ENCODE measurements at regions not wholly inside any gene's neighbourhood (a gene's known extent, or its start where the extent isn't known, plus 50 kb on each side); places are given as distances from the start of the nearest gene placed in this dataset.

GRCh38 chr20:52874241-52874640 is 97.9 kb upstream of the TSHZ2 start:
- 92% methylated on average over 3 of the region's 3 CpGs for WGBS
- H3K9me3 ChIP-seq: no peaks in the 10 kb centered on the region
- no peak overlapping the region for H3K4me3 ChIP-seq
- H3K4me1 ChIP-seq: no peaks in the 10 kb centered on the region
- H3K27ac ChIP-seq (replicated peaks in 1 of 4): no peak overlapping the region
- TF ChIP-seq CTCF (IDR thresholded peaks at IDR 0.05) (no peak), POLR2A (IDR thresholded peaks at IDR 0.05; ENCODE audit: low read depth) (no peak), EP300 (IDR thresholded peaks at IDR 0.05) (no peak), POLR2AphosphoS5 (IDR thresholded peaks at IDR 0.05) (no peak)
- intact Hi-C loops (cut with DNase I): no loop called here
- DNase-seq (ENCODE audit: extremely low spot score): no peak
- no peaks in the 10 kb centered on the region for H3K27me3 ChIP-seq
- no peaks in the 10 kb centered on the region for H3K36me3 ChIP-seq

GRCh38 chr20:52869698-52870501 is 102.3 kb upstream of the TSHZ2 start:
- H3K27me3 ChIP-seq: no peaks in the 10 kb centered on the region
- H3K4me3 ChIP-seq: no peak overlapping the region
- H3K4me1 ChIP-seq: no peaks in the 10 kb centered on the region
- intact Hi-C loops (cut with DNase I): no loop called here
- no peaks in the 10 kb centered on the region for H3K36me3 ChIP-seq
- no peak for DNase-seq (ENCODE audit: extremely low spot score)
- TF ChIP-seq EP300 (IDR thresholded peaks at IDR 0.05) (no peak), CTCF (IDR thresholded peaks at IDR 0.05) (no peak), POLR2A (IDR thresholded peaks at IDR 0.05; ENCODE audit: low read depth) (no peak), POLR2AphosphoS5 (IDR thresholded peaks at IDR 0.05) (no peak)
- no peak overlapping the region for H3K27ac ChIP-seq (replicated peaks in 1 of 4)
- no peaks in the 10 kb centered on the region for H3K9me3 ChIP-seq
- WGBS: 89% methylated on average over 6 of the region's 6 CpGs

- no peaks in the 10 kb centered on the region for H3K9me3 ChIP-seq
- no peak overlapping the region for H3K27ac ChIP-seq (replicated peaks in 1 of 4)
- no peaks in the 10 kb centered on the region for H3K4me1 ChIP-seq
- intact Hi-C loops (cut with DNase I): no loop called here
- 91% methylated on average over 2 of the region's 2 CpGs for WGBS
- no peak for DNase-seq (ENCODE audit: extremely low spot score)
- H3K4me3 ChIP-seq: no peak overlapping the region
- no peaks in the 10 kb centered on the region for H3K36me3 ChIP-seq
- TF ChIP-seq CTCF (IDR thresholded peaks at IDR 0.05) (no peak), POLR2AphosphoS5 (IDR thresholded peaks at IDR 0.05) (no peak), POLR2A (IDR thresholded peaks at IDR 0.05; ENCODE audit: low read depth) (no peak), EP300 (IDR thresholded peaks at IDR 0.05) (no peak)
- H3K27me3 ChIP-seq: no peaks in the 10 kb centered on the region
These were observed 102.9 kb upstream of the TSHZ2 start for GRCh38 chr20:52869276-52869675.

GRCh38 chr20:52867305-52867704 is 104.9 kb upstream of the TSHZ2 start:
- Histone ChIP-seq H3K9me3 (no peaks in the 10 kb centered on the region), H3K27me3 (no peaks in the 10 kb centered on the region), H3K27ac (replicated peaks in 1 of 4) (no peak overlapping the region), H3K36me3 (no peaks in the 10 kb centered on the region), H3K4me1 (no peaks in the 10 kb centered on the region), H3K4me3 (no peak overlapping the region)
- no peak for TF ChIP-seq CTCF (IDR thresholded peaks at IDR 0.05)
- no peak for TF ChIP-seq EP300 (IDR thresholded peaks at IDR 0.05)
- no peak for TF ChIP-seq POLR2AphosphoS5 (IDR thresholded peaks at IDR 0.05)
- TF ChIP-seq POLR2A (IDR thresholded peaks at IDR 0.05; ENCODE audit: low read depth): no peak
- WGBS: 68% methylated on average over 4 of the region's 4 CpGs
- intact Hi-C loops (cut with DNase I): no loop called here
- no peak for DNase-seq (ENCODE audit: extremely low spot score)

All from esophagus muscularis mucosa (tissue), 4 donors.